ENCODE measurements at regions not wholly inside any gene's neighbourhood (a gene's known extent, or its start where the extent isn't known, plus 50 kb on each side); places are given as distances from the start of the nearest gene placed in this dataset.
"Not testable (repeated sequence)": the region's sequence is repeated elsewhere in the genome, so short reads cannot be mapped to it uniquely, and the experiment has no call there.

DNA sequence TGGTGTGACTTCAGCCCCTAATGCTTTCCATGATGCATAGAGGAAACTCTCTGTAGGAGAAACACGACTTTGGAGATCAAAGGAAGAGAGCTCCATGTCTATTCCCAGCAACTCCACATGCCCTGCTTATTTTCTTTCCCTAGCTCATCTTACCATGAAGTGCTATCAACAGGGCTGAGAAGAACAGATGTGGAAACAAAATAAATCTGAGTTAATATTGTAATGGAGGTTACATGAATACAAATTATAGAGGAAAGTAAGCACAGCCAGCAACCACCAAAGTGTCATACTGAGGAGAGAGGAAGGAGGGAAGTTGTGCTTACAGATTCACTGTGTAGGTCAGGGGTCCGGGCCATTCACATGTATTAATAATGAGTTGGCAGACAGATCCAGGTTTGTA lies 157.5 kb downstream of the RFPL4B start:
- DNase-seq (ENCODE audit: low read depth in 2 of 2): no peak

DNA sequence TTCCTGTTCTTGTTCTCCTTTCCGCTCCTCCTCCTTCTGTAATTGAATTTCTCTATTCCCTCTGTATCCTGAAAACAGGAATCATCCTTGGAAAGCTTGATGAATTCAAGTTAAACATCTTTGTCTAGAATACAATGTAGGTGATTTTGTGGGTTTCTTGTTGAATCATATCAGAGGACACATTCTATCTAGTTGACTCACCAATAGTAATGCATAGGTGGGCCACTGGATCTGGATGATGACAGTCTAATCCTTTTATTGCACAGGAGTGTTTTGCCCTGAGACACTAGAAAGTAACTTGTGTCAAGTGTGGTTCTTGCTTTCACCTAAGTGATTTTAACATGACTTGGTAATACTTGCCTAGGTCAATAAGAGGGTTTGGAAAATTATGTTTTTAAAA lies 164.3 kb downstream of the RFPL4B start:
- DNase-seq (ENCODE audit: low read depth in 2 of 2): no peak

DNA sequence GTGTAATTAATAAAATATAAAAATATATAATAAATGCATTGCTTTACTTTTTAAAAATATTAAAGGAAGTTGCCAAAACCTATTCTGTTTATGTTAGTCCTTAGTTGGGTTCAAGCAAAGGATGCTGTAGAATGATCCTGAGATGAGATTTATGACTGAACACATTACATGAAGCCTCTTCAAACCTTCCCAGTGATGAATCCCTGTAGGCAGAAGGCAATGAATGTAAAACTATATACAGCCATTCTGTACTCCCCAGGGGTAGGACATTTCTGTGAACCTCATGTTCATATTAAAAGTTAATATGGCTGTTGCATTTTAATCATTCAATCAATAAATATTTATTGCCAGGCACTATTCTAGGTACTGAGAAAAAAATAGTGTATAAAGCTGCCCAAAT lies 166.0 kb downstream of the RFPL4B start:
- no peak for DNase-seq (ENCODE audit: low read depth in 2 of 2)

DNA sequence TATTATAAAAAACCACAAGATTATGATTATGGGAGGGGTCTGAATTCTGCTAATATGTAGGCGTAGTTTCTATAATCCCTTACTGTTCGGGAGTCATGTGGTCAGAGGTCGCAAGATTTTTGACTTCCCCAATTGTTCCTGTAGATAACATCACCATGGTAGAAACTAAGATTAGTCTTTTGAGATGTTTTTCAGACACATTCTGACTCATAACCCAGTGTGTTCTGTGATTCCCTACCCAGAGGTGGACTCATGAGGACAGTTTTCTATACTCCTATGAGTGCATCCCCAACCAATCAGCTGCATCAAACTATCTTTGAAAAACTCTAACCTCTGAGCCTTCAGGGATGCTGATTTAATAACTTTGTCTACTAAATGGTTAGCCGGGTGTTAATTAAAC lies 175.5 kb downstream of the RFPL4B start:
- no peak for DNase-seq (ENCODE audit: low read depth in 2 of 2)

DNA sequence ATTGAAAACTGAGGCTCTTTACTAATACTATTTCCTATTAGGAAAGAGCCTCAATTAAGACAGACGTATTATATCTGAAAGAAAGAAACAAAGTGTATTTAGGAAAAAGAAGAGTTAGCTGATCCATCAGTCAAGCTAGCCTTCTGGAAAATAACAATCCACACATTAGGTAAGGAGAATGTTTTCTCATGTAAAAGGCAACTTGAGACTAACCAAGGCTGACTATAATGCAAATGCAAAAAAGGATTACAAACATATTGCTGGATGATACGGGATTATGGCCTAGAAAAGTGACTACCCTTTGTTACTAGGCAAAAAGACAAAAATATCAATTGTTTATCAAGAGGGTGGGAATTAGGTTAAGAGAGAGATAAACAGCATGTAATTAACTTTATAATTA lies 176.9 kb downstream of the RFPL4B start:
- no peak for DNase-seq (ENCODE audit: low read depth in 2 of 2)

DNA sequence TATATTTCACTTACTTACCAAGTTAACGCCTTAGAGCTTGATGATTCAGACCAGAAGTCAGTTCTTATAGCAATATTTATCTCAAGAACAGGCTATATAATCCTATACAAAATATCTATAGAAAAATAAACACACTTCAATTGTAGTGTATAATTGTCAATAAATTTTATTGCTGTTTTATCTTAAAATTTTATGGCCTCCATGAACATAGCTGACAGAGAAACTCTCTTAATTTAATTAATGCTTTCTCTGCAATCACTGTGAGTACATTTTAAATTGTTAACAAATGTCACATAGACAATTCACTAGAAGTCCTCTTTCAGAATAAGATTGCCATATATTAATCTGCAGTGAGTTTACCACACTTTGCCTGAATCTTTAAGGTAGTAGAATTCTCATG lies 178.6 kb downstream of the RFPL4B start:
- no peak for DNase-seq (ENCODE audit: low read depth in 2 of 2)

DNA sequence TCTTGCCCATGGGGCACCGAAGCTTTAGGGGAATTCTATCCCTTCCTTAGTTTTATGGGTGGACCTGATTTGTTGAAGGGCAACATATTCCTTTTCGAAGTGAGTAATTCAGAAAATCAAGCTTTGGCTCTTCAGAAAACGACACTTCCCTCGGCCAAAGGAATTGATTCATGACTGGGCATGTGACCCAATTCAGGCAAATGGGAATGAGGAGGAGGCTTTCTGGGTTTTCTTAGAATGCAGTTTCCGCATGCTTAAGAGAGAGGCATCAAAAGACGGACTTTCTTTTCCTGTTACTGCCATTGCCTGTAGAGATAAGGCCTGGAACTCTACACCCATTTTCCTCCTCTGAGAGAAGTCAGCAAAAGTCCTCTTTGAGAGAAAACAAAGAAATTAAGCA lies 179.5 kb downstream of the RFPL4B start:
- DNase-seq (ENCODE audit: low read depth in 2 of 2): no peak

DNA sequence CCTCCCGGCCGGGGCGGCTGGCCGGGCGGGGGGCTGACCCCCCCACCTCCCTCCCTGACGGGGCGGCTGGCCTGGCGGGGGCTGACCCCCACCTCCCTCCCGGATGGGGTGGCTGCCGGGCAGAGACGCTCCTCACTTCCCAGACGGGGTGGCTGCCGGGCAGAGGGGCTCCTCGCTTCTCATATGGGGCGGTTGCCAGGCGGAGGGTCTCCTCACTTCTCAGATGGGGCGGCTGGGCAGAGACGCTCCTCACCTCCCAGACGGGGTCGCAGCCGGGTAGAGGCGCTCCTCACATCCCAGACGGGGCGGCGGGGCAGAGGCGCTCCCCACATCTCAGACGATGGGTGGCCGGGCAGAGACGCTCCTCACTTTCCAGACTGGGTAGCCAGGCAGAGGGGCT lies 181.2 kb downstream of the RFPL4B start:
- DNase-seq (ENCODE audit: low read depth in 2 of 2): not testable (repeated sequence)

DNA sequence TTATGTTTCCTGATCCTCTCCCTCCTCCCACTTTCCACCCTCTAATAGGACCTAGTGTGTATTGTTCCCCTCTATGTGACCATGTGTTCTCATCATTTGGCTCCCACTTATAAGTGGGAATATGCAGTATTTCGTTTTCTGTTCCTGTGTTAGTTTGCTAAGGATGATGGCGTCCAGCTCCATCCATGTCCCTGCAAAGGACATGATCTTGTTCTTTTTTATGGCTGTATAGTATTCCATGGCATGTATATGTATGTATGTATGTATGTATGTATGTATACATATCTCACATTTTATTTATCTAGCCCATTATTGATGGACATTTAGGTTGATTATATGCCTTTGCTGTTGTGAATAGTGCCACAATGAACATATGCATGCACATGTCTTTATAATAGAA lies 188.7 kb downstream of the RFPL4B start:
- DNase-seq (ENCODE audit: low read depth in 2 of 2): no peak

DNA sequence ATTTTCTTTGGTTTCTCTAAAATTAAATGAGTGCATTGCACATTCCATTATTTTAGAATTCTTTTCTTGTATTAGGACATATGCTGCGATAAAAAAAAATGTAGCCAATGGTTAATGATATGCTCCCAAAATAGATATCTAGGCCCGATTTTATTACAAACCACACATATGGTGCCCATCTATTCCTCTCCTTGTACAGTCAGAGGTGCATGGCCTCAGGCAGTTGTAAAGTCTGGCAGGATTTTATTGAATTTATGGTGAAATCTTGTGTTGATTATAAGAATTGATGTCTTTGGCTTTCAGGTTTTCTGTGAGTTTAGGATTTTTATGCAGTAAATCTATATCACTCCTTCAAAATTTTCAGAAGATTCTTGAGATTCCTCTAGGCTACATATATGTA lies 192.2 kb downstream of the RFPL4B start:
- no peak for DNase-seq (ENCODE audit: low read depth in 2 of 2)

DNA sequence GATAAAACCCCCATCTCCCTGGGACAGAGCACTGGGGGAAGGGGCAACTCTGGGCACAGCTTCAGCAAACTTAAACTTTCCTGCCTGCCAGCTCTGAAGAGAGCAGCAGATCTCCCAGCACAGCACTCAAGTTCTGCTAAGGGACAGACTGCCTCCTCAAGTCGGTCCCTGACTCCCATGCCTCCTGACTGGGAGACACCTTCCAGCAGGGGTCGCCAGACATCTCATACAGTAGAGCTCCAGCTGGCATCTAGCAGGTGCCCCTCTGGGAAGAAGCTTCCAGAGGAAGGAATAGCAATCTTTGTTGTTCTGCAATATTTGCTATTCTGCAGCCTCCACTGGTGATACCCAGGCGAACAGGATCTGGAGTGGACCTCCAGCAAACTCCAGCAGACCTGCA lies 194.7 kb downstream of the RFPL4B start:
- DNase-seq (ENCODE audit: low read depth in 2 of 2): not testable (repeated sequence)

DNA sequence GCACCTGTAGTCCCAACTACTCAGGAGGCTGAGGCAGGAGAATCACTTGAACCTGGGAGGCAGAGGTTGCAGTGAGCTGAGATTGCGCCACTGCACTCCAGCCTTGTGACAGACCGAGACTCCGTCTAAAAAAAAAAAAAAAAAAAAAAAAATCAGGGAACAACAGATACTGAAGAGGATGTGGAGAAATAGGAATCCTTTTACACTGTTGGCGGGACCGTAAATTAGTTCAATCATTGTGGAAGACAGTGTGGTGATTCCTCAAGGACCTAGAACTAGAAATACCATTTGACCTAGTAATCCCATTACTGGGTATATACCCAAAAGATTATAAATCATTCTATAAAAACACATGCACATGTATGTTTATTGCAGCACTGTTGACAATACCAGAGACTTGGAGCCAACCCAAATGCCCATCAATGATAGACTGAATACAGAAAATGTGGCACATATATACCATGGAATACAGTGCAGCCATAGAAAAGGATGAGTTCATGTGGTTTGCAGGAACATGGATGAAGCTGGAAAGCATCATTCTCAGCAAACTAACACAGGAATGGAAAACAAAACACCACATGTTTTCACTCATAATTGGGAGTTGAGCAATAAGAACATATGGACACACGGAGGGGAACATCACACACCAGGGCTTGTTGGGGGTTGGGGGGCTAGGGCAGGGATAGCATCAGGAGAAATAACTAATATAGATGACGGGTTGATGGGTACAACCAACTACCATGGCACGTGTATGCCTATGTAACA lies 200.4 kb downstream of the RFPL4B start:
- not testable (repeated sequence) for DNase-seq (ENCODE audit: low read depth in 2 of 2)

DNA sequence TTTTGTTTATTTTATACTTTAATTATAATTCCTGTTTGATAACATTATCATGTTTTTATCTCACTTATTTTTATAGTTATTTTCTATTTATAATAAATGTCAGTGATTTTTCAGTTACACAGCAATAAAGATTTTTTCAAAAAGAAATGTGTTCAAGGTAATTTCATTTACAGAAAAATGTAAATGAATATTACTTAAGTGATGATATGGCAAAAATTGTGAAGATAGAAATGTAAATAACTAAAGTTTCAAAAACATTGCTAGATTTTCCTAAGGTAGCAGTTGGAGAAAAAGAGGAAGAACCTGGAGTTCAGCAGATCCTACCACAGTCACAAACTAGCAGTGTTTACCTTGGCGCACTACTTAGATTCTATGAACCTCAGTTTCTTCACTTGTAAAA lies 202.6 kb downstream of the RFPL4B start:
- DNase-seq (ENCODE audit: low read depth in 2 of 2): no peak

DNA sequence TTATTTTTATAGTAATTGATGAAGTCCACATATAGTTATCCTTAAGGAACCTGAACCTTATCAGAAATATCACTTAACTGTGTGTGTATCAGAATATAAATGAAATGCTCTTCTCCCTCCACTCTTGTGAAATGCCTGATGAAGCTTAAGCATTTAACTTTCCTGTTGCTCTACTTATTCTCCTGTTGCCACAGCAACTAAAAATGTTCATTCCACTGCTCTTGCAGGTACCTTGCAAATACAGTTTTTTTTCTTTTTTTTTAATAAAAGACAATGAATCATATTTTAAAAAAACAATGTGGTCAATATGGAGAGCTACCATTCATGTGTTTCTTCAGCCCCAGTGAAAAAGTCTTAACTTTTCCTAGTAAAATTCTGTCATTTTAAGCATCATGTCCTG lies 210.3 kb downstream of the RFPL4B start:
- DNase-seq (ENCODE audit: low read depth in 2 of 2): no peak

DNA sequence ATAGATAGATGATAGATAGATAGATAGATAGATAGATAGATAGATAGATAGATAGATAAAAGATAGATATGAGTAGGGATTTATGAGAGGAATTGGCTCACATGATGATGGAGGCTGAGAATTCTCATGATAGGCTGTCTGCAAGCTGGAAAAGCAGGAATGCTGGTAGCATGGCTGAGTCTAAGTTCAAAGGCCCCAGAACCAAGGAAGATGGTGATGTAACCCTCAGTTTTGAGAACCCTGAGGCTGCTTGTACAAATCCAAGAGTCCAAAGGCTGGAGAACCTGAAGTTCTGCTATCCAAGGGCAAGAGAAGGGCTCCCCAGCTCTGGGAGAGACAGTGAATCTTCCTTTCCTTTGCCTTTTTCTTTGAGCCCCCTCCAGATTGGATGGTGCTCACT lies 210.8 kb downstream of the RFPL4B start:
- no peak for DNase-seq (ENCODE audit: low read depth in 2 of 2)

DNA sequence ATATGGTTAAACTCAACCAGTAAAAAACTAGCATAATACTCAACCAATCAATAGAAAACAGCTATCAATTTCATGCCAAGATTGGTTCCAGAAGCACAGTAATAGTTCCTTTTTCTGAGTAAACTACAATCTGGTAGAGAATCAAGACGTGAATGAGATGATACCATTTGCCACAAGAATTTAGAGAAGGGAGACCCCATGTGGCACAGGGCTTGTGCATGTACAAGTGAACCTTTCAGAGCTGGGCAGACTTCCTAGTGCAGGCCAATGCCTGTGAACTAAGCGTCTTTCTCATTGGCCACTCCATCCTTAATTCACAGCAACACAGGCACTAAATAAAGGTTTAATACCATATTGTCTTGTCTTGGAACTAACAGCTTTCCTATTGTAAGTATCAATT lies 213.5 kb downstream of the RFPL4B start:
- no peak for DNase-seq (ENCODE audit: low read depth in 2 of 2)

DNA sequence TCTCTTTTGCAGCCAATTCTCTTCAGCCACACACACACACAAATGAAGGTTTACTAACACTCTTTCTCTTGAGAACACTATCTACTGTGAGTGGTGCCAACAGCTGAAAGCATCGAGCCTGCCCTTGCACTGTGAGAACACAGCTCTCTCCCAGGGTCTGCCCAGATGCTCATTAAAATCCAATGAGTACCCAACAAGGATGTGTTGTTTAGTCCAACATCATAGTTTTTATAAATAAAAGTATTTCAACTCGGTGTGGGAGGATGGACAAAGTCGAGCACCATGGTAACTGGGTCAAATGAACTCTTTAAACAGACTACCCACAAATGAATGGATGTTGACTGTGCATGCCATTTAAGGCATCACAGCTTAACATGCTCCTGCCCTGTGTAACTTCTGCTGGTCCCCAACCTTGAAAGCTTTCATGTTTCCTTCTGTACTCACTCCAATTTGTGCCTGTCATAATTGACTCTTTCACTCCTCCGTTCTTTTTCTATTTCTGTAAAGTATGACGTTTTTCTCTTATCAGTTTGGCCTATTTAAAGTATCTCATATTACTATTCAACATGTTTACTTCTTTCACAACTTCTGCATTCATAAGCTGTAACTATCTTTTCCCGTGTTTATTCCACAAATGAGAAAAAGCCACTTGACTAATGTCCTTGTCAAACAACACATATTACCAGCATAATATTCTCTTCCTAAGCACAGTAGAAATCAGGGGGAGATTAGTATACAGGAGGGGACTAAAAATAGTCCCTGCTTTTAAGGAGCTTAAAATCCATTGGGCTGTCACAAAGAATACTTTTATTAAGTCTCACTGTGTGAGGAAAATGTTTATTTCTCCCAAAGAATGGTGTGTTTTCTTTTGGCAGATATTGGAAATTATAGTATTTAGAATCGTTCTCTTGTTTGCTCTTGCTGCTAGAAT lies 215.4 kb downstream of the RFPL4B start:
- no peak for DNase-seq (ENCODE audit: low read depth in 2 of 2)

DNA sequence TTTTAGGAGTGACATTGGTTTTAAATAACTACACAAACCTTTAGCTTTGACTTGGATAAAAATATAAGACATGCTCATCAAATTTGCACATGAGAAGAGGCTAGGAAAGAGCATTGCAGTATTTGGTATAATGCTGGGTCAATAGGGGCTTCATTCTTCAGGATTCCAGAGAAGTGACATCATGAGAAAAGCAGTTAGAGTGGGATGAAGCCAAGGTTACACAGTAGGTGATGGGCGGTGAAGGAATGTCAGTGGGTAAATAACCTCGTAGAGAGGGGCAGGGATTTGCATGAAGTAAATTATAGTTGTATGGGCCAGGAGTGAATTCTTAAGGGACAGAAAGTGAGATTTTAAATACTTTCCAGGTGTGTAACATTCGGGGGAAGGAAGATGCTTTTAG lies 216.2 kb downstream of the RFPL4B start:
- DNase-seq (ENCODE audit: low read depth in 2 of 2): no peak

DNA sequence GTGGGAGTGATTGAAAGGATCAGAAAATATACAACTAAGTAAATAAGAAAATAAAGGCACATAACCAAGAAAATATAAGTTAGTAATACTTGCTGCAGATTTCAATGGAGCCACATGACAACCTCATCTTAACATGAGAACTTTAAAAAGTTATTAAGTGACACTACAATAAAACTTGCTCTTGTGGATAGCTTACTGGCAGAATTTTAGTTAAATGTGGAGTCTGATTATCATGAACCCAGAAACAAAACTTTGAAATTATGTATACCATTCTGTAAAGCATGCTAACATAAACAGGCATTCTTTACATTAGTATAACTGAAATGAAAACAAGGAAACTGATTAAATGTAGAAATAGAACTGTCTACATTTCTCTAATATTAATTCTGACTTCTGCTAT lies 220.9 kb downstream of the RFPL4B start:
- DNase-seq (ENCODE audit: low read depth in 2 of 2): no peak

DNA sequence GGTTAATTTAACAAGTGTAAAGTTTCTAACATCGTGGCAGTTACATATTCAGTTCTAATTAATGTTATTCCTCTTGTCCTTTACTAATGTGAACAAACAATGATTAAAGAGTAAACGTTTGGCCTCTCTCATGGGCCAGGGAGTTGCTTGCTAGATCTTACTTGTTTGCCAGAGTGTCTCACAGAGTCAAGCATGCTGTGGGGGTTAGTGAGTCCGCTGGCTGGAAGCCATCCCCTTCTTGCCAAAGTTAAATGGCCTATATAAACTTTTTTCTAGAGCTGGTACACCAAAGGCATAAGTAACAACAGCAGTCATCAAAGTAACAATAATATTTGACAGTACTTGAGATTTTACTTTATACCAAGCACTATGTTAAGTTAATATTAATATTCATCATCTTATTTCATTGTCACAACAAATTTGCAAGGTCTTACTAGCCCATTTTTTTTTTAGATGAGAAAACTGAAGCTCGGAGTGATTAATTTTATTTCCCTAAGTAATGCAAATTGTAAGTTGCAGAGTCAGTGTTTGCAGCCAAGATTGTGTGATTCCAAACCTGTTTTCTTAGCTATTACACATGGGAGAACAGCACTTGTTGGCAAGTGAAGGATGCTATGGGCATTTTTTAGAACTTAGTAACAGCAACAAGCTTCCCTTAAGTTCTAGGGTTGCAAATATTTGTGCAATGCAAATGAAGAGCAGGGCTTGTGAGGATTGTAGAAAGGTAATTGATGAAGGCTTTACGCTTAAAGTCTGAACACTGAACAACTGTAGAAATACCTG lies 224.5 kb downstream of the RFPL4B start:
- no peak for DNase-seq (ENCODE audit: low read depth in 2 of 2)

DNA sequence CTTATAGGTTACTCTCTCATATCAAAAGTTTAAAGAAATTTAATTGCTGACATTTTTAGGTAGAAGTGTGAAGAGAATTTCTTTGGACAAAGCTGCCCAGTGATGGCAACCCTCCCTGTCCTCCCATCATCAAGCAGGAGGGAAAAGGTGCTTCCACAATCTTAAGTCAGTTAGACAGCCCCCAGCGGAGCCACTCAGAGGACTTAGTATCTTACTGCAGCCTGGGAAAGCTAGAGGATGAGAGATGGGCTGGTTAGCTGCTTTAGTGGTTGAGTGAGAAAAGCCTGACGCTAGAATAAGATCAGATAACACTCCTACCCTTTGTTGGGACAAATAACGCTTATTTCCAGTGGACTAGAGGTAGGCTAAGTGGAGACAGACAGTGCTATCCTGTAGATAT lies 227.1 kb downstream of the RFPL4B start:
- DNase-seq (ENCODE audit: low read depth in 2 of 2): no peak

DNA sequence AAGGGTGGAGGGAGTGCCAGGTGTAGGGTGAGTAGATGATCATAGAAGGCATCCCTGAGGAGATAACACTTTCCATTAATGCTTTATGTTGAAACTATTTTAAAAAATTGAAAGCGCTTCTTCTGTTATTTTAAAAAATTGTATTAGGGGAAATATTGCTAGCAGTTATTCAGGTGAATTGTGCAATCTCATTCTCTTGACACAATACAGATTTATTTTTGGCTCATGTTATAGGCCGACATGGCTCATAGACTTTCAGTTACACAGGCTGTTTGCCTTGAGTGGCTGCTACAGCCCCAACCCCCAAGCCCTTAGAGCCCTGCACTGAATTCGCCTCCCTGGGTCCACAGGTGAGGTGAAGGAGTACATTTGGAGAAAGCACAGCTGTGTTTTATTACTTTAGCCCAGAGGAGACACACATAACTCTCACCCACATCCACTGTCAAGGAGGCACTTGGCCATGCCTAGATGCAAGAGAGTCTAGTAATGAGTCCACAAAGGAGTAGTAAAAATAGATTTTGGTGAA lies 228.2 kb downstream of the RFPL4B start:
- no peak for DNase-seq (ENCODE audit: low read depth in 2 of 2)

Measured in activated CD4-positive, alpha-beta T cell treated with anti-CD3 and anti-CD28 coated beads for 24 hours (primary cell).